GM18519 (cell line): ENCODE measurements at regions not wholly inside any gene's neighbourhood (a gene's known extent, or its start where the extent isn't known, plus 50 kb on each side); places are given as distances from the start of the nearest gene placed in this dataset.
"Not testable (repeated sequence)": the region's sequence is repeated elsewhere in the genome, so short reads cannot be mapped to it uniquely, and the experiment has no call there.

ENCODE experiments used
- ATAC-seq: cut with Tn5 transposase; IDR thresholded peaks from one replicate; pipeline ENCODE4 v1.9.1; 2021; ENCODE audit warnings: mild to moderate bottlenecking, moderate library complexity; ENCODE audit not compliant: unreplicated experiment, low FRiP score

- not testable (repeated sequence) for ATAC-seq
These were observed 170.5 kb upstream of the SPATA31A3 start for GRCh38 chr9:67162827-67163226.

- not testable (repeated sequence) for ATAC-seq
These were observed 162.9 kb upstream of the SPATA31A3 start for GRCh38 chr9:67155218-67155617.

- not testable (repeated sequence) for ATAC-seq
These were observed 161.2 kb upstream of the SPATA31A3 start for GRCh38 chr9:67153501-67153900.

GRCh38 chr9:67142392-67143107, 150.2 kb upstream of the SPATA31A3 start:
- ATAC-seq, result not testable (repeated sequence)

- not testable (repeated sequence) for ATAC-seq
These were observed 144.0 kb upstream of the SPATA31A3 start for GRCh38 chr9:67136376-67136775.

DNA sequence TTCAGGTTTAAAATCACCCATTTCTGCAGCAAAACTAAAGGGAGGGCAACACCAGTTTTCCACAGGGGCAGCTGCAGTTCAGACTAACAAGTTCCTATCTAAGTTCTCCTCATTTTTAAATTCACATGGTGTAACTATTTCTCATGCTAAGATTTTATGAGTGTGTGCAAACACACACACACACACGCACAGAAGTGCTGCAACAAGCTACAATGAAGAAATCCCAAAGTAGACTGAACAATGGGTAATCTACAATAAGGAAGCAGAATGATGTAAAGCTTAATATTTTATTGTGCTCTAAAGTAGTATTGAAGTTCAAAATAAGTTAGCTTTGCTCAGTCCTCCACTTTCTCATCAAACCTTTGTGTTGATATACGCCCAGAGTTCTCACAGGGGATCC, 140.8 kb upstream of the SPATA31A3 start:
- ATAC-seq, result not testable (repeated sequence)

- not testable (repeated sequence) for ATAC-seq
These were observed 124.4 kb upstream of the SPATA31A3 start for GRCh38 chr9:67116761-67117160.

DNA sequence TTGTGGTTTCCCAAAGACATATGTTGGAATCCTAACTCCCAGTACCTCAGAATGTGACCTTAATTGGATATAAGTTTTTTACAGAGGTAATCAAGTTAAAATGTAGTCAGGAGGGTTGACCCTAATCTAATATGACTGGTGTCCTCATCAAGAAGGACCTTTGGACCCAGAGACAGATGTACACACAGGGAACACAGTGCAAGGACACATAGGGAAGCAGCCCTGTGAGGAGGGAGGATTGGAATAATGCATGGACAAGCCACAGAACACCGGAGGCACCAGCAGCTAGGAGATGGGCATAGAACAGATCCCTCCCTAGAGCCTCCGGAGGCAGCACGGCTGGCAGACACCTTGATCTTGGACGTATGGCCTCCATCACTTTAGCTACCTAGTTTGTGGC, 119.8 kb upstream of the SPATA31A3 start:
- ATAC-seq, result not testable (repeated sequence)

DNA sequence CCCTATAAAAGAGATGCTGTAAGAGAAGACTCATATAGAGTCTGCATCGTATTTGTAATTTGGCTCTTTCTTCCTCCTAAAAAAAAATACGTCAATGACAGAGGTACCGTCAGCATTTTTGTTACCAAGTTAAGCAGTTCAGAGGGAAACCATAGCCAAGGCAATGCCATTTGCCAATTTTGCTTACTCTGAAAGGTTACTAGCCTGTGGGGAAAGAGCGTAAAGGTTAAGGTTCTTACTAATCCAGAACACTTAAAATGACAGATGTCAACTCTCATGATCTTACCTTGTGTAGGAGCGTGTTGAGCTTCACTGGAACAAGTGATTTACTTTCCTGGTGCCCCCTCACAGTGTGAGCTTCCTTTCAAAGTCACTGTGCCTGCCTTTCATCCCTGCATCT, 119.4 kb upstream of the SPATA31A3 start:
- ATAC-seq, result not testable (repeated sequence)

GRCh38 chr9:67109859-67110258, 117.5 kb upstream of the SPATA31A3 start:
- ATAC-seq, result not testable (repeated sequence)

DNA sequence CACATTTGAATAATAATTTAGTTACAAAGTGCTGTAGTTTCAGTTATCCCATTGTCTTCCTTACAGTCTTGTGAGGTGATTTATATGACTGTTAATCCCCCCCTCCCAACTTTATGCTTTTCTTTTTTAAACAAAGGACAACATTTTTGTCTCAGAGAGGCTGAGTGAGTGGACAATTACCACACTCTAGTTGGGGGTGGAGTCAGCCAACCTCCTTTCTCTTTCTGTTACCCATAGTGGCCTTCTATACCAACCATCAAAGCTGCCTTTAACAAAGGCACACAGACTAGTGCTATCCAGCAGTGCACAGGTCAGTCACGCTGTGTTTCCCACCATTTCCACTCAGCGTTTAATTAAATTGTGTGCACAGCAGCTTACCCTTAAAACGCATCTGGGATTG, 114.3 kb upstream of the SPATA31A3 start:
- ATAC-seq, result not testable (repeated sequence)

DNA sequence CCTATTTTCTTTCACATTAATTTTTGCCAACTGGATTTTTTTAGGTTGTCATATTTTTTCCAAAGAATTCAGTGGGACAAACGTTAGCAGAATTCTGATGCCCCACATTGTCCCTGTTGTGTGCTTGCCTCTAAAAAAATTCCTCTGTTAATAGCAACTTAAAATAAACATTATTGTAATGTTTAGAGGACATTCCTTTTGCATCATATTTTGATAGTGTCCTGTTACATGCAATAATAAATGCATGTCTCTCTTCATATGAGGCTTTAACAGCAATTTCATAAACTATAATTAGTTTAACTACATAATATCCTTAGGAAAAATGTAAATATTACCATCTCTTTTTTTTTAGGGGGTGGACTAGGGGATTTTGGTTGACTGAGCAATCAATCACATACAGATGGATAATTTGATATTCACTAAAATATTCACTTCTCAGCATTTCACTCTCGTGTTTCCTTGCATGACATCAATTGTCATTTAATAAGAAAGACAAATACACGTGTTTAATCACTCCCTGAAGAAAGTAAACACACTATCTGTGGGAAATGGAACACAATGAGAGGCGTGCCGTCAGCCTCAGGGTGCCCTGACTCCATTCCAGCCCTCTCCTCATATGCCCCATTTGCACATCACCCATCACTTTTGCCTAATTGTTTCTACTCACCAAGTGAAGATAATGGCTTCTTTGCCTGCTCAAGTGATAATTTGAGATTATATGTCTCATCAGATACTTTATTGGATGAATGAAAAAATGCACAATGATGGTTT, 110.3 kb upstream of the SPATA31A3 start:
- ATAC-seq, result not testable (repeated sequence)

DNA sequence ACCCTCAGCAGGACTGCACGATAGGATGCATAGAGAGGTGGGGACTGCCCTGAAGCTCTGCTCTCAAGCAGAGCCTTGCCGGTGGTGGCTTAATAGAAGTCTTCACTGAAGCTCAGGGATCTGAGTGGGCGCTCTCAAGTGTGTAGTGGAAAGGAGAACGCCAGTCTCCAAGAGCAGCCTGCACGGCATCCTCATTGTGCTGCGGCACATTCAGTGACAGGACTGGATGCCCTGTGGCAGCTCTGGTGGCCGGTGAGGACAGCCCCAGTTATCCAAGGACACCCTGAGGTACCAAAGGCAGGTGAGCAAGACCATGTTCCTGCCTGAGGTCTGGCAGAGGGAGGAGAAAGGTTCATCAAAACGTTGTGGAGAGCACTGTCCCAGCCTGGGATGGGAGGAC, 98.8 kb upstream of the SPATA31A3 start:
- ATAC-seq, result not testable (repeated sequence)

- not testable (repeated sequence) for ATAC-seq
These were observed 94.5 kb upstream of the SPATA31A3 start for GRCh38 chr9:67086862-67087261.

- ATAC-seq, result not testable (repeated sequence)
These were observed 73.8 kb upstream of the SPATA31A3 start for GRCh38 chr9:67066140-67066539.

- not testable (repeated sequence) for ATAC-seq
These were observed 66.8 kb upstream of the SPATA31A3 start for GRCh38 chr9:67058898-67059715.
